HL-60 (cell line): ENCODE measurements at regions not wholly inside any gene's neighbourhood (a gene's known extent, or its start where the extent isn't known, plus 50 kb on each side); places are given as distances from the start of the nearest gene placed in this dataset.

Experiments
- DNase-seq, 2 experiments: peaks; one replicate each; pipeline ENCODE4 v3.0.0-alpha.2; 2010 to 2020; ENCODE audit warnings: low read depth in 1 of 2, low spot score in 1 of 2
- H3K27ac ChIP-seq: fragments of 250-450 bp; sonication (Bioruptor Pico); replicated peaks from 2 replicates; pipeline ENCODE4 v1.5.1; 2020; ENCODE audit warnings: mild to moderate bottlenecking, moderate library complexity
- H3K27me3 ChIP-seq: fragments of 250-450 bp; sonication (Bioruptor Pico); 2 replicates; pipeline ENCODE4 v1.5.1; 2021; ENCODE audit warnings: mild to moderate bottlenecking, moderate library complexity; ENCODE audit not compliant: insufficient read depth, poor library complexity, severe bottlenecking
- H3K4me3 ChIP-seq: replicated peaks from 2 replicates; pipeline ENCODE4 v1.5.1; 2011; ENCODE audit warnings: mild to moderate bottlenecking, control low read depth, low read length; ENCODE audit not compliant: insufficient read depth
- GABPA ChIP-seq: IDR thresholded peaks from 2 replicates; pipeline ENCODE4 v1.6.1; 2012; ENCODE audit warnings: low read depth
- POLR2AphosphoS5 ChIP-seq: IDR thresholded peaks from 2 replicates; pipeline ENCODE4 v1.6.1; 2012; ENCODE audit warnings: low read depth
- SPI1 ChIP-seq: IDR thresholded peaks from 2 replicates; pipeline ENCODE4 v1.6.1; 2012; ENCODE audit warnings: low read depth, mild to moderate bottlenecking, borderline replicate concordance
- TF ChIP-seq, protein P1 (sequence below): IDR thresholded peaks from 2 replicates; pipeline ENCODE4 v1.6.1; 2012; ENCODE audit warnings: low read depth; ENCODE audit not compliant: insufficient replicate concordance
- TF ChIP-seq, protein P2 (sequence below): IDR thresholded peaks from one replicate; pipeline ENCODE4 v1.5.1; 2011; ENCODE audit warnings: low read length, control low read depth, inconsistent platforms; ENCODE audit not compliant: insufficient read depth

DNA sequence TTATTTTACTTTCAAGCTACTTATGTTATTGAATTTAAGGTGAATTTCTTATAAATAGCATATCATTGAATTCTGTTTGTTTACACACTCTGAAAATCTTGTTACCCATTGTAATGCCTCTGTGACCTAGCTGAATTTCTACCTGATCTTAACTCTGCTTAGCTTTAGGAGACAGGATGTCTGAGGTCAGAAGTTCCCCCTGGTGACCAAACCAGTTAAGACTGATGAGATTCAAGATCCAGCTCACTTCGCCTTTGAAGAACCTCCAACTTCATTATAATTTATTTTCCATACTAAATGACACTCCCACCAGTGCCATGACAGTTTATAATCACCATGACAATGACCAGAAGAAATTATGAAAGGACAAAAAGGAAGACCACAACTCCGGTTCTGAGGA lies 213.4 kb upstream of the CDC14C start:
- H3K27ac ChIP-seq = no peak overlapping the region
- no peak for DNase-seq
- TF ChIP-seq, protein P1, sequence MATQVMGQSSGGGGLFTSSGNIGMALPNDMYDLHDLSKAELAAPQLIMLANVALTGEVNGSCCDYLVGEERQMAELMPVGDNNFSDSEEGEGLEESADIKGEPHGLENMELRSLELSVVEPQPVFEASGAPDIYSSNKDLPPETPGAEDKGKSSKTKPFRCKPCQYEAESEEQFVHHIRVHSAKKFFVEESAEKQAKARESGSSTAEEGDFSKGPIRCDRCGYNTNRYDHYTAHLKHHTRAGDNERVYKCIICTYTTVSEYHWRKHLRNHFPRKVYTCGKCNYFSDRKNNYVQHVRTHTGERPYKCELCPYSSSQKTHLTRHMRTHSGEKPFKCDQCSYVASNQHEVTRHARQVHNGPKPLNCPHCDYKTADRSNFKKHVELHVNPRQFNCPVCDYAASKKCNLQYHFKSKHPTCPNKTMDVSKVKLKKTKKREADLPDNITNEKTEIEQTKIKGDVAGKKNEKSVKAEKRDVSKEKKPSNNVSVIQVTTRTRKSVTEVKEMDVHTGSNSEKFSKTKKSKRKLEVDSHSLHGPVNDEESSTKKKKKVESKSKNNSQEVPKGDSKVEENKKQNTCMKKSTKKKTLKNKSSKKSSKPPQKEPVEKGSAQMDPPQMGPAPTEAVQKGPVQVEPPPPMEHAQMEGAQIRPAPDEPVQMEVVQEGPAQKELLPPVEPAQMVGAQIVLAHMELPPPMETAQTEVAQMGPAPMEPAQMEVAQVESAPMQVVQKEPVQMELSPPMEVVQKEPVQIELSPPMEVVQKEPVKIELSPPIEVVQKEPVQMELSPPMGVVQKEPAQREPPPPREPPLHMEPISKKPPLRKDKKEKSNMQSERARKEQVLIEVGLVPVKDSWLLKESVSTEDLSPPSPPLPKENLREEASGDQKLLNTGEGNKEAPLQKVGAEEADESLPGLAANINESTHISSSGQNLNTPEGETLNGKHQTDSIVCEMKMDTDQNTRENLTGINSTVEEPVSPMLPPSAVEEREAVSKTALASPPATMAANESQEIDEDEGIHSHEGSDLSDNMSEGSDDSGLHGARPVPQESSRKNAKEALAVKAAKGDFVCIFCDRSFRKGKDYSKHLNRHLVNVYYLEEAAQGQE = no peak
- TF ChIP-seq, protein P2, sequence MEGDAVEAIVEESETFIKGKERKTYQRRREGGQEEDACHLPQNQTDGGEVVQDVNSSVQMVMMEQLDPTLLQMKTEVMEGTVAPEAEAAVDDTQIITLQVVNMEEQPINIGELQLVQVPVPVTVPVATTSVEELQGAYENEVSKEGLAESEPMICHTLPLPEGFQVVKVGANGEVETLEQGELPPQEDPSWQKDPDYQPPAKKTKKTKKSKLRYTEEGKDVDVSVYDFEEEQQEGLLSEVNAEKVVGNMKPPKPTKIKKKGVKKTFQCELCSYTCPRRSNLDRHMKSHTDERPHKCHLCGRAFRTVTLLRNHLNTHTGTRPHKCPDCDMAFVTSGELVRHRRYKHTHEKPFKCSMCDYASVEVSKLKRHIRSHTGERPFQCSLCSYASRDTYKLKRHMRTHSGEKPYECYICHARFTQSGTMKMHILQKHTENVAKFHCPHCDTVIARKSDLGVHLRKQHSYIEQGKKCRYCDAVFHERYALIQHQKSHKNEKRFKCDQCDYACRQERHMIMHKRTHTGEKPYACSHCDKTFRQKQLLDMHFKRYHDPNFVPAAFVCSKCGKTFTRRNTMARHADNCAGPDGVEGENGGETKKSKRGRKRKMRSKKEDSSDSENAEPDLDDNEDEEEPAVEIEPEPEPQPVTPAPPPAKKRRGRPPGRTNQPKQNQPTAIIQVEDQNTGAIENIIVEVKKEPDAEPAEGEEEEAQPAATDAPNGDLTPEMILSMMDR = no peak
- TF ChIP-seq POLR2AphosphoS5 = no peak
- no peak for TF ChIP-seq GABPA
- TF ChIP-seq SPI1 = no peak
- H3K4me3 ChIP-seq = no peak overlapping the region
- no peaks in the 10 kb centered on the region for H3K27me3 ChIP-seq

DNA sequence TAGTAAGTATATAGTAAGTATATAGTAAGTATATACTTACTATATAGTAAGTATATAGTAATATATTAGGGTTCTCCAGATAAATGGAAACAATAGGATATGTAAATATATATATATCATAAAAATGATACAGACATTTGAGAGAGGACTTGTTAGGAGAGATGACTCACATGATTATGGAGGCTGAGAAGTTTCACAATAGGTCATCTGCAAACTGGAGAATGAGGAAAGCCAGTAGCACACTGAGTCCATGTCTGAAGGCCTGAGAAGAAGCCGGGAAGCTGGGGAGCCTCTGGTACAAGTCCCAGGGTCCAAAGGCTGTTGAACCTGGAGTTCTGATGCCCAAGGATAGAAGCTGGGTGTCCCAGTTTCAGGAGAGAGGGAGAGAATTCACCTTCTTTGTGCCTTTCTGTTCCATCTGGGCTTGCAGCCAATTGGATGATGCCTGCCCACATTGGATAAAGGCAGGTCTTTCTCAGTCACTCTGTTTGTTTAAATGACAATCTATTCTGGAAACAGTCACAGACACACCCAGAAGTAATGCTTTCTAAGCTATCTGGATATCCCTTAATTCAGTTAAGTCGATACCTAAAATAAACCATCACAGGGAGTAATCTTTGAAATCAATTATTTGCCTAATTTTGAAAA lies 205.5 kb upstream of the CDC14C start:
- Histone ChIP-seq H3K27me3 (no peaks in the 10 kb centered on the region), H3K27ac (no peak overlapping the region), H3K4me3 (no peak overlapping the region)
- no peak for DNase-seq
- TF ChIP-seq, protein P1 = no peak
- TF ChIP-seq, protein P2 = no peak
- TF ChIP-seq SPI1 = no peak
- TF ChIP-seq POLR2AphosphoS5 = no peak
- TF ChIP-seq GABPA = no peak

DNA sequence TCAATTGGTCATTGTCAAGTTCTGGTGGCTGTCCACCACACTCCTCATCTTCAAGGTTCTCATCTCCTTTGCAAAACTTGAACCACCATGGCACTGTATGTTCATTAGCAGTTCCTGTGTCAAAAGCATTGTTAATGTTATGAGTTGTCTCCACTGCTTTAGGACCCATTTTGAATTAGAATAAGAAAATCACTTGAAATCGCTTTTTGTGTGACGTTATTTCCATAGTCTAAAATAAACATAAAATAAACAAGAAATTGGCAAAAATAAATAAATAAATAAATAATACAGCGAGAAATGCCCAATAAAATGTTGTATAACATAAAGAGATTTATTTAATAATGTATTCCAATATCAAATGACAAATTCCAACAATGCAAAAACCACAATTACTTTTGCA lies 195.5 kb upstream of the CDC14C start:
- TF ChIP-seq, protein P1 = no peak
- TF ChIP-seq GABPA = no peak
- TF ChIP-seq SPI1 = no peak
- TF ChIP-seq, protein P2 = no peak
- TF ChIP-seq POLR2AphosphoS5 = no peak
- H3K27me3 ChIP-seq = no peaks in the 10 kb centered on the region
- DNase-seq = no peak
- no peak overlapping the region for H3K4me3 ChIP-seq
- no peak overlapping the region for H3K27ac ChIP-seq
